Activated CD4-positive, alpha-beta memory T cell treated with anti-CD3 and anti-CD28 coated beads for 36 hours (primary cell): ENCODE measurements at regions not wholly inside any gene's neighbourhood (a gene's known extent, or its start where the extent isn't known, plus 50 kb on each side); places are given as distances from the start of the nearest gene placed in this dataset.

Experiments used
- CTCF ChIA-PET: fragments of 350-600 bp; sonication (Branson Sonifier 250); formaldehyde crosslinking; loops from one replicate; lab custom pipeline; 2021; ENCODE audit warnings: antibody characterized with exemption, inconsistent platforms; lab: Charles Lee
- POLR2A ChIA-PET: fragments of 350-600 bp; sonication (Branson Sonifier 250); formaldehyde crosslinking; loops from one replicate; lab custom pipeline; 2021; ENCODE audit warnings: antibody characterized with exemption; lab: Charles Lee
- DNase-seq: peaks from one replicate; pipeline ENCODE4 v3.0.0-alpha.2; 2020
- H3K27ac Mint-ChIP-seq: one replicate; pipeline ENCODE4 v1.8.0; 2021; ENCODE audit warnings: mixed read lengths
- H3K27me3 Mint-ChIP-seq: one replicate; pipeline ENCODE4 v1.8.0; 2021; ENCODE audit warnings: mixed read lengths
- H3K36me3 Mint-ChIP-seq: one replicate; pipeline ENCODE4 v1.8.0; 2021; ENCODE audit warnings: mixed read lengths
- H3K4me1 Mint-ChIP-seq: one replicate; pipeline ENCODE4 v1.8.0; 2021; ENCODE audit warnings: low read depth, mixed read lengths
- H3K4me3 Mint-ChIP-seq: one replicate; pipeline ENCODE4 v1.8.0; 2021; ENCODE audit warnings: mild to moderate bottlenecking, mixed read lengths
- H3K9me3 Mint-ChIP-seq: one replicate; pipeline ENCODE4 v1.8.0; 2021; ENCODE audit warnings: mixed read lengths
- intact Hi-C: fragments of 100-400 bp; cut with micrococcal nuclease; formaldehyde crosslinking; loops from one replicate; pipeline ENCODE4 v1.15.1; 2023

GRCh38 chr9:87278971-87279733, 218.5 kb upstream of the DAPK1 start:
- H3K36me3 Mint-ChIP-seq = no peaks in the 10 kb centered on the region
- POLR2A ChIA-PET = no interaction called here
- intact Hi-C loops = no loop called here
- no peak for DNase-seq
- no peaks in the 10 kb centered on the region for H3K9me3 Mint-ChIP-seq
- CTCF ChIA-PET = no interaction called here
- H3K4me3 Mint-ChIP-seq = no peak overlapping the region
- H3K27ac Mint-ChIP-seq = no peak overlapping the region
- H3K4me1 Mint-ChIP-seq = peaks cover 16% of the 10 kb centered on the region
- H3K27me3 Mint-ChIP-seq = peaks cover 11% of the 10 kb centered on the region

GRCh38 chr9:87280421-87280820, 217.2 kb upstream of the DAPK1 start:
- intact Hi-C loops = no loop called here
- ChIA-PET CTCF (no interaction called here), POLR2A (no interaction called here)
- H3K4me1 Mint-ChIP-seq = peaks cover 14% of the 10 kb centered on the region
- H3K9me3 Mint-ChIP-seq = no peaks in the 10 kb centered on the region
- no peak overlapping the region for H3K27ac Mint-ChIP-seq
- no peak for DNase-seq
- no peak overlapping the region for H3K4me3 Mint-ChIP-seq
- peaks cover 13% of the 10 kb centered on the region for H3K27me3 Mint-ChIP-seq
- no peaks in the 10 kb centered on the region for H3K36me3 Mint-ChIP-seq

GRCh38 chr9:87282538-87282937, 215.1 kb upstream of the DAPK1 start:
- H3K4me1 Mint-ChIP-seq = no peaks in the 10 kb centered on the region
- no peak overlapping the region for H3K4me3 Mint-ChIP-seq
- H3K27me3 Mint-ChIP-seq = peaks cover 11% of the 10 kb centered on the region
- intact Hi-C loops = no loop called here
- H3K36me3 Mint-ChIP-seq = no peaks in the 10 kb centered on the region
- ChIA-PET POLR2A (interaction anchor here (0.5 kb wide), 1 partner anchor 1072 kb away, joined by 4 read pairs; no protein-coding TSS in a partner anchor), CTCF (no interaction called here)
- no peak for DNase-seq
- no peak overlapping the region for H3K27ac Mint-ChIP-seq
- no peaks in the 10 kb centered on the region for H3K9me3 Mint-ChIP-seq

- intact Hi-C loops = no loop called here
- Mint-ChIP-seq H3K27ac (no peak overlapping the region), H3K4me1 (no peaks in the 10 kb centered on the region), H3K27me3 (peaks cover 11% of the 10 kb centered on the region), H3K36me3 (no peaks in the 10 kb centered on the region), H3K9me3 (no peaks in the 10 kb centered on the region), H3K4me3 (no peak overlapping the region)
- ChIA-PET CTCF (no interaction called here), POLR2A (interaction anchor here (0.5 kb wide), 1 partner anchor 967 kb away, joined by 3 read pairs; no protein-coding TSS in a partner anchor)
- no peak for DNase-seq
Observed at GRCh38 chr9:87283585-87283984, 214.1 kb upstream of the DAPK1 start.

GRCh38 chr9:87285183-87285850, 212.3 kb upstream of the DAPK1 start:
- H3K9me3 Mint-ChIP-seq = no peaks in the 10 kb centered on the region
- H3K27ac Mint-ChIP-seq = no peak overlapping the region
- POLR2A ChIA-PET = no interaction called here
- no peaks in the 10 kb centered on the region for H3K4me1 Mint-ChIP-seq
- no peak overlapping the region for H3K4me3 Mint-ChIP-seq
- H3K36me3 Mint-ChIP-seq = no peaks in the 10 kb centered on the region
- peaks cover 11% of the 10 kb centered on the region for H3K27me3 Mint-ChIP-seq
- CTCF ChIA-PET = no interaction called here
- intact Hi-C loops = no loop called here
- no peak for DNase-seq

- Mint-ChIP-seq H3K27me3 (peaks cover 11% of the 10 kb centered on the region), H3K9me3 (no peaks in the 10 kb centered on the region), H3K4me1 (no peaks in the 10 kb centered on the region), H3K27ac (no peak overlapping the region), H3K36me3 (no peaks in the 10 kb centered on the region), H3K4me3 (no peak overlapping the region)
- POLR2A ChIA-PET = no interaction called here
- DNase-seq = no peak
- intact Hi-C loops = no loop called here
- CTCF ChIA-PET = no interaction called here
Observed at GRCh38 chr9:87286506-87286905, 211.2 kb upstream of the DAPK1 start.

- ChIA-PET CTCF (no interaction called here), POLR2A (no interaction called here)
- no peak for DNase-seq
- H3K27ac Mint-ChIP-seq = no peak overlapping the region
- no peak overlapping the region for H3K4me3 Mint-ChIP-seq
- H3K4me1 Mint-ChIP-seq = no peaks in the 10 kb centered on the region
- intact Hi-C loops = no loop called here
- H3K27me3 Mint-ChIP-seq = peaks cover 2% of the 10 kb centered on the region
- H3K9me3 Mint-ChIP-seq = no peaks in the 10 kb centered on the region
- no peaks in the 10 kb centered on the region for H3K36me3 Mint-ChIP-seq
Observed at GRCh38 chr9:87290241-87291052, 207.2 kb upstream of the DAPK1 start.

- DNase-seq = no peak
- ChIA-PET POLR2A (no interaction called here), CTCF (no interaction called here)
- intact Hi-C loops = no loop called here
- Mint-ChIP-seq H3K4me1 (no peaks in the 10 kb centered on the region), H3K9me3 (no peaks in the 10 kb centered on the region), H3K36me3 (no peaks in the 10 kb centered on the region), H3K4me3 (no peak overlapping the region), H3K27ac (no peak overlapping the region), H3K27me3 (peaks cover 6% of the 10 kb centered on the region)
Observed at GRCh38 chr9:87292449-87293191, 205.0 kb upstream of the DAPK1 start.

GRCh38 chr9:87294126-87294525, 203.5 kb upstream of the DAPK1 start:
- DNase-seq = no peak
- Mint-ChIP-seq H3K4me1 (no peaks in the 10 kb centered on the region), H3K36me3 (no peaks in the 10 kb centered on the region), H3K27ac (no peak overlapping the region), H3K27me3 (peaks cover 6% of the 10 kb centered on the region), H3K9me3 (no peaks in the 10 kb centered on the region), H3K4me3 (no peak overlapping the region)
- intact Hi-C loops = no loop called here
- CTCF ChIA-PET = no interaction called here
- POLR2A ChIA-PET = no interaction called here

GRCh38 chr9:87300915-87301314, 196.8 kb upstream of the DAPK1 start:
- intact Hi-C loops = no loop called here
- CTCF ChIA-PET = no interaction called here
- no peaks in the 10 kb centered on the region for H3K9me3 Mint-ChIP-seq
- H3K27me3 Mint-ChIP-seq = peaks cover 11% of the 10 kb centered on the region
- H3K4me1 Mint-ChIP-seq = no peaks in the 10 kb centered on the region
- no peak overlapping the region for H3K4me3 Mint-ChIP-seq
- H3K27ac Mint-ChIP-seq = no peak overlapping the region
- POLR2A ChIA-PET = no interaction called here
- no peaks in the 10 kb centered on the region for H3K36me3 Mint-ChIP-seq
- DNase-seq = no peak

- Mint-ChIP-seq H3K36me3 (no peaks in the 10 kb centered on the region), H3K9me3 (no peaks in the 10 kb centered on the region), H3K4me1 (no peaks in the 10 kb centered on the region), H3K27me3 (peaks cover 9% of the 10 kb centered on the region), H3K27ac (no peak overlapping the region), H3K4me3 (no peak overlapping the region)
- ChIA-PET CTCF (interaction anchor here (0.7 kb wide), 1 partner anchor 884 kb away, joined by 3 read pairs; no protein-coding TSS in a partner anchor), POLR2A (no interaction called here)
- intact Hi-C loops = no loop called here
- no peak for DNase-seq
Observed at GRCh38 chr9:87301371-87301770, 196.3 kb upstream of the DAPK1 start.

GRCh38 chr9:87305151-87305550, 192.5 kb upstream of the DAPK1 start:
- no peak overlapping the region for H3K4me3 Mint-ChIP-seq
- POLR2A ChIA-PET = no interaction called here
- H3K36me3 Mint-ChIP-seq = no peaks in the 10 kb centered on the region
- no peak overlapping the region for H3K27ac Mint-ChIP-seq
- H3K27me3 Mint-ChIP-seq = peaks cover 10% of the 10 kb centered on the region
- CTCF ChIA-PET = no interaction called here
- intact Hi-C loops = no loop called here
- no peak for DNase-seq
- H3K9me3 Mint-ChIP-seq = no peaks in the 10 kb centered on the region
- H3K4me1 Mint-ChIP-seq = no peaks in the 10 kb centered on the region
